ENCODE measurements at regions not wholly inside any gene's neighbourhood (a gene's known extent, or its start where the extent isn't known, plus 50 kb on each side); places are given as distances from the start of the nearest gene placed in this dataset.

- no peaks in the 10 kb centered on the region for H3K36me3 ChIP-seq (ENCODE audit: insufficient read depth, low read length)
- no peak overlapping the region for H3K4me2 ChIP-seq (ENCODE audit: low read depth, low read length, poor library complexity, severe bottlenecking)
Measured at GRCh38 chr4:136680271-136680670, 852.0 kb downstream of the PCDH18 start.

GRCh38 chr4:136670265-136670664 lies 862.0 kb downstream of the PCDH18 start:
- Histone ChIP-seq H3K27ac (ENCODE audit: low read length) (no peak overlapping the region), H3K27me3 (ENCODE audit: low read length) (no peaks in the 10 kb centered on the region), H3K36me3 (ENCODE audit: insufficient read depth, low read length) (no peaks in the 10 kb centered on the region), H4K20me1 (ENCODE audit: insufficient read depth, low read depth, low read length) (no peaks in the 10 kb centered on the region), H2AFZ (ENCODE audit: low read length) (no peak overlapping the region), H3K9me3 (ENCODE audit: low read length) (peaks cover 9% of the 10 kb centered on the region; the same call in 1 of the 2 replicates), H3K9ac (ENCODE audit: low read length) (no peak overlapping the region), H3K4me2 (ENCODE audit: low read depth, low read length, poor library complexity, severe bottlenecking) (no peak overlapping the region), H3K4me3 (ENCODE audit: low read length) (no peak overlapping the region), H3K79me2 (ENCODE audit: low read length) (no peaks in the 10 kb centered on the region), H3K4me1 (ENCODE audit: low read length) (no peaks in the 10 kb centered on the region), H3K9me2 (replicated peaks; ENCODE audit: insufficient read depth, low read length) (no peaks in the 10 kb centered on the region; the same call in none of the 2 replicates)
- DNase-seq = no peak

More at GRCh38 chr4:136680271-136680670, 852.0 kb downstream of the PCDH18 start:
- Histone ChIP-seq H3K4me1 (ENCODE audit: low read length) (no peaks in the 10 kb centered on the region), H3K27me3 (ENCODE audit: low read length) (no peaks in the 10 kb centered on the region), H3K9ac (ENCODE audit: low read length) (no peak overlapping the region), H3K27ac (ENCODE audit: low read length) (no peak overlapping the region), H3K9me2 (replicated peaks; ENCODE audit: insufficient read depth, low read length) (no peaks in the 10 kb centered on the region), H3K4me3 (ENCODE audit: low read length) (no peak overlapping the region), H3K79me2 (ENCODE audit: low read length) (no peaks in the 10 kb centered on the region), H2AFZ (ENCODE audit: low read length) (no peak overlapping the region), H4K20me1 (ENCODE audit: insufficient read depth, low read depth, low read length) (no peaks in the 10 kb centered on the region), H3K9me3 (ENCODE audit: low read length) (peaks cover 3% of the 10 kb centered on the region; the same call in 1 of the 2 replicates)
- DNase-seq = no peak

GRCh38 chr4:136664988-136665387 lies 867.3 kb downstream of the PCDH18 start:
- H3K27ac ChIP-seq (ENCODE audit: low read length) = no peak overlapping the region

GRCh38 chr4:136662539-136662938 lies 869.8 kb downstream of the PCDH18 start:
- Histone ChIP-seq H2AFZ (ENCODE audit: low read length) (no peak overlapping the region), H3K27ac (ENCODE audit: low read length) (no peak overlapping the region), H3K9me3 (ENCODE audit: low read length) (peaks cover 26% of the 10 kb centered on the region), H3K27me3 (ENCODE audit: low read length) (no peaks in the 10 kb centered on the region), H3K4me1 (ENCODE audit: low read length) (no peaks in the 10 kb centered on the region), H3K9me2 (replicated peaks; ENCODE audit: insufficient read depth, low read length) (no peaks in the 10 kb centered on the region; the same call in 1 of the 2 replicates), H4K20me1 (ENCODE audit: insufficient read depth, low read depth, low read length) (no peaks in the 10 kb centered on the region), H3K36me3 (ENCODE audit: insufficient read depth, low read length) (no peaks in the 10 kb centered on the region), H3K79me2 (ENCODE audit: low read length) (no peaks in the 10 kb centered on the region), H3K9ac (ENCODE audit: low read length) (no peak overlapping the region), H3K4me2 (ENCODE audit: low read depth, low read length, poor library complexity, severe bottlenecking) (no peak overlapping the region), H3K4me3 (ENCODE audit: low read length) (no peak overlapping the region)
- DNase-seq = no peak

More at GRCh38 chr4:136664988-136665387, 867.3 kb downstream of the PCDH18 start:
- no peaks in the 10 kb centered on the region; the same call in 1 of the 2 replicates for H3K9me2 ChIP-seq (replicated peaks; ENCODE audit: insufficient read depth, low read length)
- DNase-seq = no peak
- H3K4me2 ChIP-seq (ENCODE audit: low read depth, low read length, poor library complexity, severe bottlenecking) = no peak overlapping the region
- H3K27me3 ChIP-seq (ENCODE audit: low read length) = no peaks in the 10 kb centered on the region
- no peaks in the 10 kb centered on the region for H3K36me3 ChIP-seq (ENCODE audit: insufficient read depth, low read length)
- H3K4me1 ChIP-seq (ENCODE audit: low read length) = no peaks in the 10 kb centered on the region
- no peak overlapping the region for H2AFZ ChIP-seq (ENCODE audit: low read length)
- H4K20me1 ChIP-seq (ENCODE audit: insufficient read depth, low read depth, low read length) = no peaks in the 10 kb centered on the region
- peaks cover 21% of the 10 kb centered on the region for H3K9me3 ChIP-seq (ENCODE audit: low read length)
- no peaks in the 10 kb centered on the region for H3K79me2 ChIP-seq (ENCODE audit: low read length)
- H3K9ac ChIP-seq (ENCODE audit: low read length) = no peak overlapping the region
- H3K4me3 ChIP-seq (ENCODE audit: low read length) = no peak overlapping the region

- Histone ChIP-seq H2AFZ (ENCODE audit: low read length) (no peak overlapping the region), H3K36me3 (ENCODE audit: insufficient read depth, low read length) (no peaks in the 10 kb centered on the region), H3K9me2 (replicated peaks; ENCODE audit: insufficient read depth, low read length) (no peaks in the 10 kb centered on the region), H3K27me3 (ENCODE audit: low read length) (no peaks in the 10 kb centered on the region), H3K4me2 (ENCODE audit: low read depth, low read length, poor library complexity, severe bottlenecking) (no peak overlapping the region), H4K20me1 (ENCODE audit: insufficient read depth, low read depth, low read length) (no peaks in the 10 kb centered on the region), H3K9ac (ENCODE audit: low read length) (no peak overlapping the region), H3K9me3 (ENCODE audit: low read length) (peaks cover 16% of the 10 kb centered on the region), H3K4me3 (ENCODE audit: low read length) (no peak overlapping the region), H3K27ac (ENCODE audit: low read length) (no peak overlapping the region), H3K79me2 (ENCODE audit: low read length) (no peaks in the 10 kb centered on the region), H3K4me1 (ENCODE audit: low read length) (no peaks in the 10 kb centered on the region)
- no peak for DNase-seq
Measured at GRCh38 chr4:136653640-136654406, 878.5 kb downstream of the PCDH18 start.

GRCh38 chr4:136651932-136652331 lies 880.4 kb downstream of the PCDH18 start:
- no peaks in the 10 kb centered on the region for H3K36me3 ChIP-seq (ENCODE audit: insufficient read depth, low read length)

GRCh38 chr4:136651278-136651667 lies 881.0 kb downstream of the PCDH18 start:
- no peak overlapping the region for H3K27ac ChIP-seq (ENCODE audit: low read length)

More at GRCh38 chr4:136651932-136652331, 880.4 kb downstream of the PCDH18 start:
- no peaks in the 10 kb centered on the region for H3K79me2 ChIP-seq (ENCODE audit: low read length)
- no peak overlapping the region for H2AFZ ChIP-seq (ENCODE audit: low read length)
- no peak for DNase-seq
- no peaks in the 10 kb centered on the region for H3K9me2 ChIP-seq (replicated peaks; ENCODE audit: insufficient read depth, low read length)
- no peak overlapping the region for H3K4me2 ChIP-seq (ENCODE audit: low read depth, low read length, poor library complexity, severe bottlenecking)
- no peaks in the 10 kb centered on the region for H4K20me1 ChIP-seq (ENCODE audit: insufficient read depth, low read depth, low read length)
- H3K4me3 ChIP-seq (ENCODE audit: low read length) = no peak overlapping the region
- no peak overlapping the region for H3K9ac ChIP-seq (ENCODE audit: low read length)
- peaks cover 20% of the 10 kb centered on the region for H3K9me3 ChIP-seq (ENCODE audit: low read length)
- no peaks in the 10 kb centered on the region for H3K4me1 ChIP-seq (ENCODE audit: low read length)
- H3K27ac ChIP-seq (ENCODE audit: low read length) = no peak overlapping the region
- no peaks in the 10 kb centered on the region for H3K27me3 ChIP-seq (ENCODE audit: low read length)

GRCh38 chr4:136650541-136651277 lies 881.6 kb downstream of the PCDH18 start:
- Histone ChIP-seq H3K27me3 (ENCODE audit: low read length) (no peaks in the 10 kb centered on the region), H3K79me2 (ENCODE audit: low read length) (no peaks in the 10 kb centered on the region), H4K20me1 (ENCODE audit: insufficient read depth, low read depth, low read length) (no peaks in the 10 kb centered on the region), H3K9me3 (ENCODE audit: low read length) (peaks cover 20% of the 10 kb centered on the region), H3K4me3 (ENCODE audit: low read length) (no peak overlapping the region), H2AFZ (ENCODE audit: low read length) (no peak overlapping the region), H3K36me3 (ENCODE audit: insufficient read depth, low read length) (no peaks in the 10 kb centered on the region), H3K9me2 (replicated peaks; ENCODE audit: insufficient read depth, low read length) (no peaks in the 10 kb centered on the region), H3K9ac (ENCODE audit: low read length) (no peak overlapping the region), H3K4me1 (ENCODE audit: low read length) (no peaks in the 10 kb centered on the region), H3K4me2 (ENCODE audit: low read depth, low read length, poor library complexity, severe bottlenecking) (no peak overlapping the region), H3K27ac (ENCODE audit: low read length) (no peak overlapping the region)
- DNase-seq = no peak

More at GRCh38 chr4:136651278-136651667, 881.0 kb downstream of the PCDH18 start:
- Histone ChIP-seq H3K9me2 (replicated peaks; ENCODE audit: insufficient read depth, low read length) (no peaks in the 10 kb centered on the region), H2AFZ (ENCODE audit: low read length) (no peak overlapping the region), H3K9me3 (ENCODE audit: low read length) (peaks cover 20% of the 10 kb centered on the region), H3K36me3 (ENCODE audit: insufficient read depth, low read length) (no peaks in the 10 kb centered on the region), H3K79me2 (ENCODE audit: low read length) (no peaks in the 10 kb centered on the region), H3K4me2 (ENCODE audit: low read depth, low read length, poor library complexity, severe bottlenecking) (no peak overlapping the region), H3K4me3 (ENCODE audit: low read length) (no peak overlapping the region), H4K20me1 (ENCODE audit: insufficient read depth, low read depth, low read length) (no peaks in the 10 kb centered on the region), H3K4me1 (ENCODE audit: low read length) (no peaks in the 10 kb centered on the region), H3K27me3 (ENCODE audit: low read length) (no peaks in the 10 kb centered on the region), H3K9ac (ENCODE audit: low read length) (no peak overlapping the region)
- no peak for DNase-seq
